K562 (cell line): ENCODE measurements at regions not wholly inside any gene's neighbourhood (a gene's known extent, or its start where the extent isn't known, plus 50 kb on each side); places are given as distances from the start of the nearest gene placed in this dataset.

Source experiments
- ATAC-seq: fragments of 200-7000 bp; cut with Tn5 transposase; 3 replicates; pipeline ENCODE4 v1.9.1; 2020; ENCODE audit warnings: moderate library complexity
- BruUV-seq: library from RNA; stranded (reverse); fragments of 400-500 nt; replicated peaks from 2 replicates; lab custom pipeline; 2021; lab: Mats Ljungman, UMichigan
- CTCF ChIA-PET: fragments of 300-600 bp; formaldehyde crosslinking; extraction: SDS; loops from one replicate; lab custom pipeline; 2021; ENCODE audit warnings: low intra/inter-chr PET ratio; lab: Yijun Ruan, JAX
- POLR2A ChIA-PET: fragments of 300-600, 350-650 bp; sonication (Branson Sonifier 250); formaldehyde crosslinking; extraction: SDS; loops from one replicate; lab custom pipeline; 2021; ENCODE audit warnings: antibody characterized with exemption, inconsistent platforms; lab: Yijun Ruan, JAX
- DNase-seq, 4 experiments: peaks; one replicate each; pipeline versions ENCODE4 v3.0.0 to v3.0.0-alpha.2; 2011 to 2018; ENCODE audit warnings: low spot score in 3 of 4, mixed read lengths in 3 of 4; ENCODE audit errors: extremely low read depth in 1 of 4
- FAIRE-seq: peaks from 2 replicates; lab custom pipeline; 2011; peaks lifted over from hg19 to GRCh38; lab: Jason Lieb, UNC
- H2AFZ ChIP-seq: 2 replicates; pipeline ENCODE4 v1.6.0; 2011; ENCODE audit warnings: low read depth, low read length, control low read depth, inconsistent platforms
- H3K27ac ChIP-seq: fragments of 200-600 bp; 3 replicates; pipeline ENCODE4 v1.8.0; 2011; ENCODE audit warnings: low read depth, mild to moderate bottlenecking, control low read depth, inconsistent platforms, low read length, moderate library complexity, mixed read lengths; ENCODE audit errors: extremely low read depth
- H3K27me3 ChIP-seq, 2 experiments: fragments of 300-600 bp in 1 of 2; 2 replicates in 1 of 2; 3 replicates in 1 of 2; pipeline versions ENCODE4 v1.6.0 to v1.8.0; 2011; ENCODE audit warnings: inconsistent platforms in 2 of 2, low read length in 2 of 2, mild to moderate bottlenecking in 1 of 2, mixed read lengths in 1 of 2, moderate library complexity in 1 of 2; ENCODE audit not compliant: control insufficient read depth in 2 of 2, insufficient read depth in 2 of 2
- H3K36me3 ChIP-seq: fragments of 300-600 bp; 3 replicates; pipeline ENCODE4 v1.8.0; 2011; ENCODE audit warnings: mild to moderate bottlenecking, low read length, inconsistent platforms; ENCODE audit not compliant: control insufficient read depth, insufficient read depth
- H3K4me1 ChIP-seq, 2 experiments: fragments of 200-600 bp in 1 of 2; replicated peaks in 1 of 2; 2 replicates in 1 of 2; 3 replicates in 1 of 2; pipeline versions ENCODE4 v1.5.1 to v1.8.0; 2011; ENCODE audit warnings: inconsistent platforms in 2 of 2, low read length in 2 of 2, mild to moderate bottlenecking in 1 of 2, mixed read lengths in 1 of 2, moderate library complexity in 1 of 2; ENCODE audit not compliant: control insufficient read depth in 2 of 2, insufficient read depth in 2 of 2
- H3K4me2 ChIP-seq: 2 replicates; pipeline ENCODE4 v1.6.1; 2011; ENCODE audit warnings: low read length, control low read depth, inconsistent platforms, mixed read lengths; ENCODE audit not compliant: insufficient read depth
- H3K4me3 ChIP-seq: fragments of 200-600 bp; sonication (generic), shearing (Covaris generic); 2 replicates; pipeline ENCODE4 v1.5.1; 2016; ENCODE audit warnings: control low read depth, inconsistent platforms
- H3K79me2 ChIP-seq: fragments of 200-600 bp; 3 replicates; pipeline ENCODE4 v1.8.0; 2011; ENCODE audit warnings: low read length, inconsistent platforms; ENCODE audit not compliant: control insufficient read depth, insufficient read depth
- H3K9ac ChIP-seq, 2 experiments: 2 replicates each; pipeline versions ENCODE4 v1.6.0 to v1.6.1; 2011; ENCODE audit warnings: low read depth in 2 of 2, low read length in 2 of 2, control low read depth in 1 of 2, inconsistent platforms in 1 of 2, mild to moderate bottlenecking in 1 of 2, mixed read lengths in 1 of 2; ENCODE audit not compliant: insufficient read depth in 1 of 2
- H3K9me1 ChIP-seq: one replicate; pipeline ENCODE4 v1.6.0; 2011; ENCODE audit warnings: inconsistent platforms, mild to moderate bottlenecking, low read length, moderate library complexity; ENCODE audit not compliant: control insufficient read depth, insufficient read depth
- H3K9me3 ChIP-seq: replicated peaks from 2 replicates; pipeline ENCODE4 v1.5.1; 2011; ENCODE audit warnings: low read depth, low read length, inconsistent platforms; ENCODE audit not compliant: control insufficient read depth, insufficient read depth
- H4K20me1 ChIP-seq: replicated peaks from 2 replicates; pipeline ENCODE4 v1.6.1; 2011; ENCODE audit warnings: low read length, inconsistent platforms, mixed read lengths; ENCODE audit not compliant: control insufficient read depth, insufficient read depth
- CBFA2T3 ChIP-seq: fragments of 450-650 bp; IDR thresholded peaks from 2 replicates; pipeline ENCODE4 v1.6.1; 2017
- CHD4 ChIP-seq: fragments of 200-600 bp; sonication (generic); IDR thresholded peaks from 3 replicates; pipeline ENCODE4 v1.6.1; 2012; ENCODE audit warnings: low read depth, mild to moderate bottlenecking, mixed read lengths, low read length, inconsistent platforms; ENCODE audit not compliant: insufficient read depth, insufficient replicate concordance, poor library complexity, severe bottlenecking
- HDAC2 ChIP-seq: fragments of 450-650 bp; IDR thresholded peaks from 2 replicates; pipeline ENCODE4 v1.6.1; 2016; ENCODE audit warnings: mild to moderate bottlenecking
- KLF13 ChIP-seq: fragments of 450-650 bp; IDR thresholded peaks from 2 replicates; pipeline ENCODE4 v1.6.1; 2016; ENCODE audit warnings: missing genetic modification characterization, low read depth, mild to moderate bottlenecking, missing compliant biosample characterization, moderate library complexity, borderline replicate concordance
- MAZ ChIP-seq, 2 experiments: fragments of 450-650 bp in 1 of 2; sonication (generic) in 1 of 2; formaldehyde crosslinking; IDR thresholded peaks in 1 of 2; conservative IDR thresholded peaks in 1 of 2; 2 replicates each; pipeline versions ENCODE4 v1.4.0 to v1.5.0; 2020; ENCODE audit warnings: mild to moderate bottlenecking in 1 of 2, missing genetic modification reagents in 1 of 2
- MECOM ChIP-seq: fragments of 250-450 bp; sonication (Bioruptor Pico); IDR thresholded peaks from 2 replicates; pipeline ENCODE4 v1.8.0; 2022; ENCODE audit warnings: inconsistent platforms
- NFYB ChIP-seq: IDR thresholded peaks from 2 replicates; pipeline ENCODE4 v1.6.1; 2011; ENCODE audit warnings: mild to moderate bottlenecking, moderate library complexity; ENCODE audit not compliant: insufficient read length; ENCODE audit errors: extremely low read depth
- PHB2 ChIP-seq: fragments of 450-650 bp; IDR thresholded peaks from 2 replicates; pipeline ENCODE4 v1.6.1; 2017; ENCODE audit warnings: low read depth
- PHF20 ChIP-seq: fragments of 450-650 bp; IDR thresholded peaks from 2 replicates; pipeline ENCODE4 v1.6.1; 2018; ENCODE audit not compliant: partially characterized antibody
- STAT5B ChIP-seq: fragments of 250-450 bp; sonication (Bioruptor Pico); IDR thresholded peaks from 2 replicates; pipeline ENCODE4 v1.8.0; 2021; ENCODE audit warnings: mild to moderate bottlenecking, inconsistent platforms
- TEAD1 ChIP-seq, 2 experiments: fragments of 450-650 bp in 1 of 2; sonication (generic) in 1 of 2; formaldehyde crosslinking; IDR thresholded peaks; 2 replicates each; pipeline versions ENCODE4 v1.4.0 to v1.8.0; 2020 to 2022; ENCODE audit warnings: mild to moderate bottlenecking in 2 of 2, missing genetic modification reagents in 1 of 2
- ZKSCAN8 ChIP-seq: fragments of 200-800 bp; sonication (Bioruptor generic); IDR thresholded peaks from 2 replicates; pipeline ENCODE4 v1.6.1; 2016; ENCODE audit warnings: missing genetic modification characterization, missing compliant biosample characterization
- ZNF384 ChIP-seq: IDR thresholded peaks from 2 replicates; pipeline ENCODE4 v1.6.1; 2012; ENCODE audit warnings: low read depth, low read length, improper control_type of control experiment
- WGBS: fragments of 100-300 bp; shearing (Covaris generic); methylation state at CpG from one replicate; pipeline ENCODE4 v1.1.6; 2016; ENCODE audit warnings: low coverage, mixed read lengths; ENCODE audit not compliant: insufficient coverage; ENCODE audit errors: missing lambda C conversion rate; 5-methylcytosine and 5-hydroxymethylcytosine counted together
- in situ Hi-C: fragments of 300-500 bp; cut with MboI; formaldehyde crosslinking; loops from 4 replicates; pipeline ENCODE4 v1.15.0; 2018; ENCODE audit warnings: inconsistent platforms, mixed read lengths
- intact Hi-C: fragments of 100-400 bp; cut with micrococcal nuclease; formaldehyde crosslinking; loops from 2 replicates; pipeline ENCODE4 v1.14.2; 2022
- TF ChIP-seq, protein P1 (sequence below): sonication (generic); formaldehyde crosslinking; IDR thresholded peaks from 2 replicates; pipeline ENCODE4 v1.5.0; 2020; ENCODE audit warnings: missing genetic modification reagents
- TF ChIP-seq, protein P2 (sequence below): IDR thresholded peaks from 2 replicates; pipeline ENCODE4 v1.6.1; 2012; ENCODE audit warnings: low read depth, low read length, improper control_type of control experiment, borderline replicate concordance

DNA sequence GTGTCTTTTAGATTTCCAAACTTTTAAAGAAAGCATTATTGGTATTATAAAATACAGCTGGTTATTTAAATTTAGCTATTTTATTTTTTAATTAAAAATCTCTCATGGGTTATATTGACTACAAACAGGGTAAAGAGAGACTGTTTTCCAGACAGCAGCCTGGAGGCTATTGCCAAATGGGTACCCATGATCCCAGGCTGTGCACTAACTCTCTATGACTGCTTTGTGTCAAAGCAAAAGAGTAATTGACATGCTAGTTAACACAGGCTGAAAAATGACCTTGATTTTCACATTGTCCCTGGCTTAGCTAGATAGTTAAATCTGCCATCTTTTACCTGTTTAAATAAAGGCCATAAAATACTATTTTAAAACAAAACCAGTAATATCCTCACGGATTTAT is 589.7 kb downstream of the ANXA1 start:
- Histone ChIP-seq H3K9me3 (no peaks in the 10 kb centered on the region), H3K4me3 (no peak overlapping the region), H3K27me3 (no peaks in the 10 kb centered on the region), H3K4me1 (no peaks in the 10 kb centered on the region), H3K4me2 (no peak overlapping the region), H2AFZ (no peak overlapping the region), H4K20me1 (no peaks in the 10 kb centered on the region), H3K36me3 (no peaks in the 10 kb centered on the region), H3K9me1 (no peaks in the 10 kb centered on the region), H3K79me2 (no peaks in the 10 kb centered on the region), H3K9ac (no peak overlapping the region), H3K27ac (no peak overlapping the region)
- BruUV-seq, result no TSS peak
- FAIRE-seq, result no peak
- ATAC-seq, result no peak
- in situ Hi-C loops (no loop called here), intact Hi-C loops (no loop called here)
- CTCF ChIA-PET, result no interaction called here
- WGBS, result 0% methylated on average over 1 of the region's 1 CpG
- TF ChIP-seq NFYB (no peak), CBFA2T3 (no peak), CHD4 (no peak), TEAD1 (CRISPR knock-in tag; IDR thresholded peaks at IDR 0.05) (no peak), ZNF384 (no peak), ZKSCAN8 (no peak), HDAC2 (no peak), PHF20 (no peak), MAZ (CRISPR knock-in tag; conservative IDR thresholded peaks at IDR 0.05 in 1 of 2, IDR thresholded peaks at IDR 0.05 in 1 of 2) (no peak), STAT5B (no peak), MECOM (no peak), PHB2 (no peak), KLF13 (tag) (no peak)
- TF ChIP-seq, protein P1, sequence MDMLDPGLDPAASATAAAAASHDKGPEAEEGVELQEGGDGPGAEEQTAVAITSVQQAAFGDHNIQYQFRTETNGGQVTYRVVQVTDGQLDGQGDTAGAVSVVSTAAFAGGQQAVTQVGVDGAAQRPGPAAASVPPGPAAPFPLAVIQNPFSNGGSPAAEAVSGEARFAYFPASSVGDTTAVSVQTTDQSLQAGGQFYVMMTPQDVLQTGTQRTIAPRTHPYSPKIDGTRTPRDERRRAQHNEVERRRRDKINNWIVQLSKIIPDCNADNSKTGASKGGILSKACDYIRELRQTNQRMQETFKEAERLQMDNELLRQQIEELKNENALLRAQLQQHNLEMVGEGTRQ (CRISPR knock-in tag), result no peak
- TF ChIP-seq, protein P2, sequence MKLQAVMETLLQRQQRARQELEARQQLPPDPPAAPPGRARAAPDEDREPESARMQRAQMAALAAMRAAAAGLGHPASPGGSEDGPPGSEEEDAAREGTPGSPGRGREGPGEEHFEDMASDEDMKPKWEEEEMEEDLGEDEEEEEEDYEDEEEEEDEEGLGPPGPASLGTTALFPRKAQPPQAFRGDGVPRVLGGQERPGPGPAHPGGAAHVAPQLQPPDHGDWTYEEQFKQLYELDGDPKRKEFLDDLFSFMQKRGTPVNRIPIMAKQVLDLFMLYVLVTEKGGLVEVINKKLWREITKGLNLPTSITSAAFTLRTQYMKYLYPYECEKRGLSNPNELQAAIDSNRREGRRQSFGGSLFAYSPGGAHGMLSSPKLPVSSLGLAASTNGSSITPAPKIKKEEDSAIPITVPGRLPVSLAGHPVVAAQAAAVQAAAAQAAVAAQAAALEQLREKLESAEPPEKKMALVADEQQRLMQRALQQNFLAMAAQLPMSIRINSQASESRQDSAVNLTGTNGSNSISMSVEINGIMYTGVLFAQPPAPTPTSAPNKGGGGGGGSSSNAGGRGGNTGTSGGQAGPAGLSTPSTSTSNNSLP, result no peak
- POLR2A ChIA-PET, result no interaction called here
- DNase-seq, result no peak
